Activated T-cell treated with anti-CD3 and anti-CD28 coated beads for 48 hours (primary cell): ENCODE measurements at regions not wholly inside any gene's neighbourhood (a gene's known extent, or its start where the extent isn't known, plus 50 kb on each side); places are given as distances from the start of the nearest gene placed in this dataset.
"Not testable (repeated sequence)": the region's sequence is repeated elsewhere in the genome, so short reads cannot be mapped to it uniquely, and the experiment has no call there.

ENCODE experiments used
- DNase-seq: peaks from one replicate; pipeline ENCODE4 v3.0.0-alpha.2; 2020; ENCODE audit warnings: low read depth

DNA sequence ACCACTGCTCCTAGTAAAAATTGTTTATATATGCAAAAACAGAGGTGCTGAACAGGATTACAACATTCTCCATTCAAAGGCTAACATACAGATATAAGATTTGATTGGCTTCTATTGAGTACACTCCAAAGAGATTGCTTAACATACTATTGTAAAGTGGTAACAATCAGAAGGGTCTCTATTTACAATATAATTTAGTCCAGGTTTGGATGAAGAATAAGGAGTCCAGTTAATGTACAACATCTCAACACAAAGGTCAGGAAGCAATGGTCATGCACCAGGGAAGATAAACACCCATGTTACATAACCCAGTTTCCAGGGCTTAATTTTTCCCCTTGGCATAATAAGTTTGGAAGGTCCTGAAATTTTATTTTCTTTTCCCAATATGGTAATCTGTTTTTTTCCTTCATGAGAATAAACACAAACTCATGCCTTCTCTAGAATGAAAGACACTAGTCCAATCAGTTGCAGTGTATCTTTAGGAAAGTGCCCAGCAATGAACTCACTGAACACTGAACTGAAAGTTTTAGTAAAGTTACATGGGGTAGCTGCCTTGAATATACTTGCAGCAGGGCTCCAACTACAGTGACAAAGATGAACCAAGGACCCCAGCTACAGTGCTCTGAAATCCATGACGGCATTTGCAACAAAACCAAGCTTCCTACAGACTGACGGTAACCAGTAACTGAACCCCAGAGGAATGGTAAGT is 255.3 kb upstream of the GJE1 start:
- no peak for DNase-seq

DNA sequence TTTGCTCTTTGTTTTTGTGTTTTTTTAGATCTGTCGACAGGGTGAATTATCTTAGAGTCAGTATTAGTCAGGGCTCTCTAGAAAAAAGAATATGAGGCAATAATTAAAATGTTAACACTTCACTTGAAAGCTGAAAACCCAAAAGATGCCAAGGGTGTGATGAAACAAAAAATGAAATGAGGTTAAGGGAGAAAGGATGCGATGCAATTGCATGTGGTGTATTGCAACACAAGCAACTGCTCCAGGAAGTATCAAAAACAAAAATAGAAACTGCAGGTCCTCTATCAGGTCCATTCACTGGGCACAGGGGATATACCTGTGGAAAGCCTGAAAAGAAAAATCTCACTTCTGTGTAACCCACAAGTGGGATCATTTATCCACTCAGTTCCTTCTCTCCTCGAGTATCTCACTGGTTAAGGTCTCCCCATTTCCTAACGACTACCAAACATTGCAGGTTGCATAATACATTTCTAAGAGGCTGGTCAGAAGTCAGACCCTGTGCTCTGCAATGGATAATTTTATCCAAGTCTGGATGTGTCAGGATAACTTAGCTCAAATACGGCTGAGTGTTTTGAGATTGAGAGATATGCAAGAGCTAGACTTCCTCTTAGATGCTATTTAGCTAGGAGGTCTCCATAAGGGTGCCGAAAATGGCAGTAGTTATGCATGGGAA is 257.7 kb upstream of the GJE1 start:
- no peak for DNase-seq

DNA sequence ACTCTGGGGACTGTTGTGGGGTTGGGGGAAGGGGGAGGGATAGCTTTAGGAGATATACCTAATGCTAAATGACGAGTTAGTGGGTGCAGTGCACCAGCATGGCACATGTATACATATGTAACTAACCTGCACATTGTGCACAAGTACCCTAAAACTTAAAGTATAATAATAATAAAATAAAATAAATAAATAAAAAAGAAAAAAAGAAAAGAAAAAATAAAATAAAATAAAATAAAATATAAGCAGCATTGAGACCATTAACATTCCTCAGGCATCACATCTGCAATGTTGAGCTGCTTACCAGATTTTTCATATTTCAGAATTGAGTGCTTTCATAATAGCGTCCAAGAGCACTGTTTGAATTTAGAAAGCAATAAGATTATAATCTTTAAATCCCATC is 263.2 kb upstream of the GJE1 start:
- DNase-seq = not testable (repeated sequence)

DNA sequence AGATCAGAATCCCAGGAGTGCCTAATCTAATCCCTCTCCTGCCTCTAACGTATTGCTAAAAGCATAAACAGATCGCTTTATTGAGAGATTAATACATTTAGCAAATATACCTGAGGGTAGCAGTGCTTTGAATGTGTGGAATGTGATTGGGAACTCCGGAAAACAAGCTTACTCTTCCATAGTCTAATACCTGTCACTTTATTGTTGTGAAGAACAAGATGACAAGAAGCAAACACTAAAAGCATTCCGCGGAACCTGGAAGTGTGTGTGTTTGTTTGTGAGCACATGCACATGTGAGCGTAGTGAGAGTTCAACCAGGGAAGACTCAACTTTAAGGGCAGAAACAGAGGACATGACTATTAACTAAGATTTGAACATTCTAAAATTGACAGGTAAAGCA is 265.0 kb upstream of the GJE1 start:
- DNase-seq = no peak

DNA sequence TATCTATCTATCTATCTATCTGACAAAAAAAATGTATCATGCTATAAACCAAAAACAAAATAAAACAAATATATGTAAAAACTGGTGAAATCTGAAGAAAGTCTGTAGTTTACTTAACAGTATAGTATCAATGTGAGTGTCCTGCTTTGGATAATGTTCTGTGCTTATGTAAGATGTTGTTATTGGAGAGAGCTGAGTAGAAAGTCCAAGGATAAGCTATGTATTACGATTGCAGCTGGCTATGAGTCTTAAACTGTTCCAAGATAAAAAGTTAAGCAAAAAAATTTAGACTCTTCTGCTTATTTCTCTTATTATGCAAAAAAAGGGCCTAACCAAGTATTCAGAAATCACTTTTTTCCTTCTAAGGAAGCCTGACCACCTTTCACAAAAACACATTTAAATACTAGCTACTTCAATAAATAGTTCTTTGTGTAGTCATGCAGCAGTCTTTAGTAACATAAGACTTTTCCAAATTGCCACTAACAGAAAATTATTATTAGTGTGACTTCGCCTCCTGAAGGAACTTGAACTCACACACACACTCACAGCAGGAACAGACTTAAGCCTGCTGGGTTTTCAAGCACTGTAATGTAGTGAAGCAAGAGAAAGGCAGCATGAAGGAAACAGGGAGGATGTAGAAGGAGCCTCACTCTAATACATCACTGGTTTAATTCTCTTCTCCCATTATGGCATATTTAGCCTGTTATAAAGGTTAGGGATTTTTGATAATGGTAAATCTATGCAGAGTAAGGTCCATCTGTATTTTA is 265.8 kb upstream of the GJE1 start:
- no peak for DNase-seq

DNA sequence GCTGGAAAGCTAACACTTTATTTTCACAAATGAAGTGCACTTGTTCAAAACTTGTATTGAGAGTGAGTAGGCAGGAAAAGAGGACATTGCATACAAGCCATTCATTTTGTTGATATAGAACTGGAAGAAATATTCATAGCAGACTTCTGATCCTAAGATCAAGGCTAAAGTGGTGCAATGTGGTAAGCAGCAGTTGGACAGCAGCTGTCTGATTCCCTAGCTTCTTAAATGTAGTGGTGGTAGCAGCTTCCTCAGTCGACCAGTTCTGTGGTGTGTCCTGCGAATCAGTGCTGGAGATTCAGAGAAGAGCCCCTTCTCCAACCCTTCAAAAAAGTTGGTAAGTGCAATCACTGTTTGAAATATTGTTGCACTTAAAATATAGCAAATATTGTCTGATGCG is 281.7 kb upstream of the GJE1 start:
- DNase-seq = no peak

DNA sequence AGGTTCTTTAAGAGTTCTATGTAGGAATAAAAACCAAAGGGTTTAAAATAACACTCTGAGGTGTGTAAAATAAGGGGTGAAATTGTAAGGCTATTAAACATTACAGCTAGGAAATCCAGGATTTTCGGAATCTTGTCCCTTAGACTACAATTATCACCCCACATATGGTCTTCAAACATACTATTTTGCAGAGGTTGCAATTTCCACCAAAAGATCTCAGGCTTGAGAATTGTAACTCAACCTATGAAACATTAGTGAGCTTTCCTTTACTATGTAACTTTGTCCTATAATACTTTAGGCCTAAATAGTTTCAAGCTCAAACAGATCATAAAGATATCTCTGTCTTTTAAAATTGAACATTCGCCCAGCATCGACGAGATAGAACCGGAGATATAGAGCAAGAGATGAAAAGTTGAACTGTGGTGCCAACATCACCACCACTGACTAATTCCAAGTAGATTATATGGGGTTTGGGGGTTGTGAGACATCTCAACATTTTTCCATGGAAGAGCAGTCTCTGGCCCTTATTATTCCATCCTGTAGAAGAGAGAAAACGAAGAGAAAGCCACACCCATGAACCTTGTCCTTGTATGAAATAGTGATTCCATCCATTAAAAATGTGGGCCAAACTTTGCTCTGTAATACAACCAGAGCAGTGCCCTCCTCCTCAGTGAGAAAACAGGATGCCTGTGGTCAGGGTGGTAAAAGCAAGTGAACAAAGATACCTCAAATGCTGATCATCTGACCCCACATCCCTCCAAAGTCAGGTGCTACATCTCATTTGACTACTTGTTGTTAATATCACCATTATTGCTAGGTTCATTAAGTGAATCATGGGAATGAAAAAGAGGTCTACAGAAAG is 284.5 kb upstream of the GJE1 start:
- DNase-seq = no peak

DNA sequence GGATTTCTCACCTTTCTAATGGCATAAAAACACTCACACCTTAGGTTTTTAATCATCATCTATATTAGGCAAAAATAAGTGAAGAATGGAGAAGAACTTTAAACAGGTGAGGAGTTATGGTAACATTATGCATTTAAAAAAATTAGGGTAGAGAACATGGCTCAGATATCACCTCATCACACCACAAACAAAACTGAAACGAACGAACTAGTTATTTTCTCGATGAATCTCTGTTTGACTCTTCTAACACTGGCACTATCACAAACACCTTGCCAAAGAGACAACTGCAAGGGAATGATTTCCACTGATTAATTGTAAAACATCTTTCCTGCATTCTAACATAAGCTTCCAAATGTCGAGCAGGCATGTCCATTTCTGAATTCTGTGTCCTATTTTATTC is 286.1 kb upstream of the GJE1 start:
- DNase-seq = no peak

DNA sequence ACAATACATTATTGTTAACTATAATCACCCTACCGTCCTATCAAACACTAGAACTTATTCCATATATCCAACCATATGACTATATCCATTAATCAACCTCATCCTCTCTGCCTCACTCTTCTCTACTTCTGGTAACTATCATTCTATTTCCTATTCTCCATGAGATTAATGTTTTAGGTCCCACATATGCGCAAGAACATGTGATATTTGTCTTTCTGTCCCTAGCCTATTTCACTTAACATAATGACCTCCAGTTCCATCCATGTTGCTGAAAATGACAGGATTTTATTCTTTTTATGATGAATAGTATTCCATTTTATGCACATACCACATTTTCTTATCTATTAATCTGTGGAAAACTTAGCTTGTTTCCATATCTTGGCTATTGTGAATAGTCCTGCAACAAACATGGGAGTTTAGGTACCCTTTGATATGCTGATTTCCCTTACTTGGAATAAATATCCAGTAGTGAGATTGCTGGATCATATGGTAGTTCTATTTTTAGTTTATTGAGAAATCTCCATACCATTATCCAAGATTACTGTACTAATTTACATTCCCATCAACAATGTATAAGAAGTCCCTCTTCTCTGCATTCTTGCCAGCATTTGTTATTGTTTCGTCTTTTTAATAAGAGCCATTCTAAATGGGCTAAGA is 289.4 kb upstream of the GJE1 start:
- no peak for DNase-seq

DNA sequence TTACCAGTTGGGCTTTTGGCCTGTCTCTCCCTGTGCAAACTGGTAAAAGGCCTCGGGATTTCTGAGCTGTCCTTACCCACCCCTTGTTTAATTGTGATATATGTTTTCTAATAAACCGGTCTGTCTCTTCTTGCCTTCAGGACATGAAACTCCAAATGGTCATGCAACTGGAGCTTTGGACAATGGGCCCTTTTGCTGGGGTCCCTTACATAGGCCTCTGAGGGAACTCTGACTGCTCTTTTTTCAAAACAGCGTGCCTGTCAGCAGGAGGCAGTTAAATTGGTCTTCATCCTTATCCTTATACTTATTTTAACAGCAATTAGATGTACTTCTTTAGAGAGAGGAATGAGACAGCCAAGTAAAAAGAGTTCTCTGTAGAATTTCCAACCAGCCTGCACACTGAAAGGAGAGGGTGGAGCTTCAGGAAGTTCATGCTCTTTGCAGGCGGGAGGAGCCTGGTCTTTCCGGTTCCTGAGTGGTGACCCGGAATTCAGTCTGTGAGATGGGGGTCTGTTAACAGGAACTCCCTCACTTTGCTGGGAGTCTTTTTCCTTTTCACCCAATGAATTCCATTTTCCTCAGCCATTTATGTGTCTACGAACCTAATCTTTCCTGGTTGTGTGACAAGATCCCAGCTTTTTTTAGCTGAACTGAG is 299.6 kb upstream of the GJE1 start:
- DNase-seq = no peak

DNA sequence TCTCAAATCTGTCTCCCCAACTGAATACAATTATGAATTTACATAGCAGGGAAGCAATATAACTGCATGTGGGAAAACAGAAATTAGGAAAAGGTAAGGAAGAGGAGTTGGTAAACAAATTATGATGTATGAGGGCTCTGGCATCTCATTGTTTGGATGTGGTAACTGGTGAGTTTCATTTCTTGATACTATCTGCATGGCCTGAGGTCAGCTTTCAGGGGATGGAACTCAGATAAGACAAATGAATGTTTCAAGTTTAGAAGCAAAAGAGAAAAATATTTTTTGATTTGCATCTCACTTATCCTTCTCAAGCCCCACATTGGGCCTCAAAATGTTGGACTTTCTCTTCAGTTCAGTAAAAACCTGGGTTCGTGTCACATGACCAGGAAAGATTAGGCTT is 302.2 kb upstream of the GJE1 start:
- no peak for DNase-seq

DNA sequence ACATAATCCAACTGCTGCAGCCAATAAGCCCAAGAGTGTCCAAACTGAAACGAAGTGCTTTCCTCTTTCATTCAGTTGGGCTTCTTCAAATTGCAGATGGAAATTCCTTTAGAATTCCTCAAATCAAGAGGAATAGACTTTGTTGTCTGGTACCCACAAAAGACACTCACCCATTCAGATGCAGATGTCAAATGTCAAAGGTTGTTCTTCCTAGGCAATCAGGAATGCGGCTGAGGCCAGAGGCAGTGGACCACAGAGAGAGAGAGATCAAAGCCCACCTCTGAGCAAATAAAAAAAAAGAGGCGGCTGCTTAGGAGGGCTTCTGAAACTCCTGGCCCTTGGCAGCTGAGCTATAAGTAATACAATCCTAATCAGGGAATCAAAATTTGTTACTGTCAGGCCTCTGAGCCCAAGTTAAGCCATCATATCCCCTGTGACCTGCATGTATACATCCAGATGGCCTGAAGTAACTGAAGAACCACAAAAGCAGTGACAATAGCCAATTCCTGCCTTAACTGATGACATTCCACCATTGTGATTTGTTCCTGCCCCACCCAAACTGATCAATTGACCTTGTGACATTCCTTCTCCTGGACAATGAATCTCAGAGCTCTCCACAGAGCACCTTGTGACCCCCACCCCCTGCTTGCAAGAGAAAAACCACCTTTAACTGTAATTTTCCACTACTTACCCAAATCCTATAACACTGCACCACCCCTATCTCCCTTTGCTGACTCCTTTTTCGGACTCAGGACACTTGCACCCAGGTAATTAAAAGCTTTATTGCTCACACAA is 303.0 kb upstream of the GJE1 start:
- DNase-seq = no peak

DNA sequence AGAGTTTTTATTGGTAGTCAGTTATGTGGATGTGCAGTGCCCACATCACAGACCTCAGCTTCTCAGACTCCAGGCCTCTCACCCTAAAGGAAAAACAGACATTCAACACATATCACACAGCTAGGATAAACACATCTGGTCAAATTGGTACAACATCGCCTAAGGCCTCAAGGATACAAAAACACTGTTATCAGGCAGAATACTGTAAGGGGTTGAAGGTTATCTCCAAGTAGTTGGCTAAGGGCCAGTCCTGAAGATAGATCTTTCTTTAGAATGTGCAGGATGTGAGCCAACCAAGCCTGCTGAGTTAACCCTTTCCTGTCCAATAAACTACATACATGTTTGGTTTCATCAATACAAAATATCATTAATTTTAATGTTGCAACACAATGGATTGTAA is 308.4 kb upstream of the GJE1 start:
- no peak for DNase-seq

DNA sequence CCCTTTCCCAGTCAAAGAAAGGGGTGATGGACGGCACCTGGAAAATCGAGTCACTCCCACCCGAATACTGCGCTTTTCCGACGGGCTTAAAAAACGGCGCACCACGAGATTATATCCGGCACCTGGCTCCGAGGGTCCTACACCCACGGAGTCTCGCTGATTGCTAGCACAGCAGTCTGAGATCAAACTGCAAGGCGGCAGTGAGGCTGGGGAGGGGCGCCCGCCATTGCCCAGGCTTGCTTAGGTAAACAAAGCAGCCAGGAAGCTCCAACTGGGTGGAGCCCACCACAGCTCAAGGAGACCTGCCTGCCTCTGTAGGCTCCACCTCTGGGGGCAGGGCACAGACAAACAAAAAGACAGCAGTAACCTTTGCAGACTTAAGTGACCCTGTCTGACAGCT is 317.7 kb upstream of the GJE1 start:
- DNase-seq = not testable (repeated sequence)

DNA sequence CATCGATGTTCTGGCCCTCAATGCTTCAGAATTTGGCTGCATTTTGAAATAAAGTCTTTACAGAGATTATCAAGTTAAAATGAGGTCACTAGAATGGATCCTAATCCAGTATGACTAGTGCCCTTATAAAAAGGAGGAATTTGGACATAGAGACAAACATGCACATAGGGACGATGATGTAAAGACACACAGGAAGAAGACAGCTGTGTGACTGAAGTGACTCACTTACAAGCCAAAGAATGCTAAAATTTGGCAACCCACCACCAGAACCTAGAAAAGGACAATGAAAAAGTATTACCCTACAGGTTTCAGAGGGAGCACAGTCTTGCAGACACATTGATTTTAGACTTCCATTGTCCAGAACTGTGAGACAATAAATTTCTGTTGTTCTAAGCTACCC is 322.8 kb upstream of the GJE1 start:
- DNase-seq = no peak

DNA sequence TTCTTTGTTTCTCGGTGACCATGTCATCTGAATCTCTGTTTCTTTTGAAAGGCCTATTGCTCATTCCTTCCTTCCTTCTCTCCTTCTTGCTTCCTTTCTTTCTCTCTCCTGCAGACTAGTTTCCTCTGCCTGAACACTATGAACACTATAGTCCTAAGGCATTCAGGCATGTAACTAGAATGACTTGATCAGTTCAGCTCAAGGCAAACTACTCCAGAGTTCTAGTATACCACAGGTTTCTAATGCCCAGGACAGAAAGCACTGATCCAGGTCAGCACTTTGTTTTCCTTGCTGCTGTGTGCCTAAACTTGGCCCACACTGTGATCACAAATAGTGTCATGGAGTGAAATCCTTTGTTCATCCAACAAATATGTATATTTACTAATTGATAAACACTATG is 324.1 kb upstream of the GJE1 start:
- no peak for DNase-seq

DNA sequence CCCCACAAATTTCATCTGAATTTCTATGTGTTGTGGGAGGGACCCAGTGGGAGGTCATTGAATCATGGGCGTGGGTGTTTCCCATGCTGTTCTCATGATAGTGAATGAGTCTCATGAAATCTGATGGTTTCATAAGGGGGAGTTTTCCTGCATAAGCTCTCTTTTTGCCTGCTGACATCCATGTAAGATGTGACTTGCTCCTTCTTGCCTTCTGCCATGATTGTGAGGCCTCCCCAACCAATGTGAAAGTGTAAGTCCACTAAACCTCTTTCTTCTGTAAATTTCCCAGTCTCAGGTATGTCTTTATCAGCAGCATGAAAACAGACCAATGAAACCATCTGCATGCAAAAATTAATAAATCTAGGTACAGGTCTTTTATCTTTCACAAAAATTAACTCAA is 331.8 kb upstream of the GJE1 start:
- not testable (repeated sequence) for DNase-seq

DNA sequence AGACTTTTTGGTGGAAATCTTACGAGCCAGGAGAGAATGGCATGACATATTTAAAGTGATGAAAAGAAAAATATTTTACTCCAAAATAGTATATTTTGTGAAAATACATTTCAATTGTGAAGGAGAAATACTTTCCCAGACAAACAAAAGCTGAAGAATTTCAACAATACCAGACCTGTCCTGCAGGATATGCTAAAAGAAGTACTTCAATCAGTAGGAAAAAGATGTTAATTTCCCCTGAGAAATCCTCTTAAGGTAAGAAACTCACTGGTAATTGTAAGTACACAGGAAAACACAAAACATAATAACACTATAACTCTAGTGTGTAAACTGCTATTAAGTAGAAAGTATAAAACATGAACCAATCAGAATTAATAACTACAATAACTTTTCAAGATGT is 341.8 kb upstream of the GJE1 start:
- DNase-seq = no peak

DNA sequence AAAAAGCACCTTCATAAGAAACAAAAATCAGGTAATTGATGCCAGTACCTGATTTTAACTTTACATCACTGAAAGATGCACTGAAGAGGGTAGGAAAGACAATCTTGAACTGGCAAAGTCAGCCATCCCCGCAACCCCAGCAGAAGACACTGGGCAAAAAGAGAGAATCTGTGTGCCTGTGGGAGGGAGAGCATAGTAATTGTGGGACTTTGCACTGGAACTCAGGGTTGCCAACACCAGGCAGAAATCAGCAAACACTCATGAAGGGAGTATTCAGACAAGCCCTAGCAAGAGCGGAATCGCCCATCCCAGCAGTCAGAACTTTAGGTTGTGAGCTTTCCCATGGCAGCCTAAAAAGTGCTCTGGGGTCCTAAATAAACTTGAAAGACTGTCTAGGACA is 344.6 kb upstream of the GJE1 start:
- DNase-seq = no peak

DNA sequence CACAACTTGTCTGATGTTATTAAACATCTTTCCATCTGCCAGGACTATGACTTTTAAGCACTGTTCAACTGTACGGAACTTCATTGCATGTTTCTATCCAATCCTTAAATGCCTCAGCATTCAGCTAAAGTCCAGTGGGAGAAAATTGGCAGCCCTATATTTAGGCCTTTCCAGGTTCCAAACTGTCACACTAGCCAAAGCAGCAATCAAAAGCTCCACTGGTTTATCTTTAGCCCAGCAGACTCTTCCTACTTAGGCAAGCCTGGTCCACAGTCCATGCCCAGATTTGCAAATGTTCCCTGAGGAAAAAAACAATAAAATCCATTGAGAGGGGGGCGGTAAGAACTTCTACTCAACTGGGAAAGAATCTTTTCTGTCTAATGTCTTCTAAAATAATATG is 349.1 kb upstream of the GJE1 start:
- DNase-seq = no peak

DNA sequence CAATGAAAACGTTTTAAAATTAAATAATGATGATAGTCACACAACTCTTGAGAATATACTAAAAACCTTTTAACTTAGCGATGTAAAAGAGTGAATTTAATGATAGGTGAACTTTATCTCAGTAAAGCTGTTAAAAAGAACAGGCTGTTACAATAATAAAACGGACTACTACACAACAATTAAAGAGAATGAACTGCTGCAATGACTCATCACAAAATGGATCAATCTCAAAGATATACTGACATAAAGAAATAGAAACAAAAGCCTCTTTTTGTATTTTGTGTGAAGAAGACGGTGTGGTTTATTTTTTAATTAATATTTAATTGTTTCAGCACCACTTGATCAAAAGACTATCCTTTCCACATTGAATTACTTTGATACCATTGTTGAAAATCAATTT is 352.4 kb upstream of the GJE1 start:
- DNase-seq = no peak
